ENCODE measurements at regions not wholly inside any gene's neighbourhood (a gene's known extent, or its start where the extent isn't known, plus 50 kb on each side); places are given as distances from the start of the nearest gene placed in this dataset.

GRCh38 chrX:140433582-140433981, 71.3 kb downstream of the SOX3 start:
- no peak overlapping the region for H3K4me3 ChIP-seq
- no peak for DNase-seq (ENCODE audit: low spot score)
- H3K9me2 ChIP-seq (replicated peaks; ENCODE audit: insufficient read depth): no peaks in the 10 kb centered on the region
- H3K4me1 ChIP-seq (ENCODE audit: insufficient read depth): no peaks in the 10 kb centered on the region
- H3K79me2 ChIP-seq: no peaks in the 10 kb centered on the region
- no peak overlapping the region for H3K4me2 ChIP-seq
- WGBS (ENCODE audit: low lambda C conversion rate, missing lambda C conversion rate): 90% methylated on average over 4 of the region's 4 CpGs
- H3K9me3 ChIP-seq (ENCODE audit: low read depth): no peaks in the 10 kb centered on the region
- H3K27ac ChIP-seq: no peak overlapping the region
- no peaks in the 10 kb centered on the region for H3K27me3 ChIP-seq
- no peaks in the 10 kb centered on the region for H3K36me3 ChIP-seq (replicated peaks; ENCODE audit: insufficient read depth, low read depth)
- H2AFZ ChIP-seq: no peak overlapping the region
- TF ChIP-seq, protein P1, sequence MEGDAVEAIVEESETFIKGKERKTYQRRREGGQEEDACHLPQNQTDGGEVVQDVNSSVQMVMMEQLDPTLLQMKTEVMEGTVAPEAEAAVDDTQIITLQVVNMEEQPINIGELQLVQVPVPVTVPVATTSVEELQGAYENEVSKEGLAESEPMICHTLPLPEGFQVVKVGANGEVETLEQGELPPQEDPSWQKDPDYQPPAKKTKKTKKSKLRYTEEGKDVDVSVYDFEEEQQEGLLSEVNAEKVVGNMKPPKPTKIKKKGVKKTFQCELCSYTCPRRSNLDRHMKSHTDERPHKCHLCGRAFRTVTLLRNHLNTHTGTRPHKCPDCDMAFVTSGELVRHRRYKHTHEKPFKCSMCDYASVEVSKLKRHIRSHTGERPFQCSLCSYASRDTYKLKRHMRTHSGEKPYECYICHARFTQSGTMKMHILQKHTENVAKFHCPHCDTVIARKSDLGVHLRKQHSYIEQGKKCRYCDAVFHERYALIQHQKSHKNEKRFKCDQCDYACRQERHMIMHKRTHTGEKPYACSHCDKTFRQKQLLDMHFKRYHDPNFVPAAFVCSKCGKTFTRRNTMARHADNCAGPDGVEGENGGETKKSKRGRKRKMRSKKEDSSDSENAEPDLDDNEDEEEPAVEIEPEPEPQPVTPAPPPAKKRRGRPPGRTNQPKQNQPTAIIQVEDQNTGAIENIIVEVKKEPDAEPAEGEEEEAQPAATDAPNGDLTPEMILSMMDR (IDR thresholded peaks at IDR 0.05; ENCODE audit: poor library complexity): no peak
- TF ChIP-seq EZH2 (IDR thresholded peaks at IDR 0.05; ENCODE audit: borderline replicate concordance): no peak
- TF ChIP-seq EZH2phosphoT487 (IDR thresholded peaks at IDR 0.05; ENCODE audit: low read depth, severe bottlenecking, unreplicated experiment): no peak
- no peaks in the 10 kb centered on the region for H4K20me1 ChIP-seq (ENCODE audit: insufficient read depth, poor library complexity, severe bottlenecking)

DNA sequence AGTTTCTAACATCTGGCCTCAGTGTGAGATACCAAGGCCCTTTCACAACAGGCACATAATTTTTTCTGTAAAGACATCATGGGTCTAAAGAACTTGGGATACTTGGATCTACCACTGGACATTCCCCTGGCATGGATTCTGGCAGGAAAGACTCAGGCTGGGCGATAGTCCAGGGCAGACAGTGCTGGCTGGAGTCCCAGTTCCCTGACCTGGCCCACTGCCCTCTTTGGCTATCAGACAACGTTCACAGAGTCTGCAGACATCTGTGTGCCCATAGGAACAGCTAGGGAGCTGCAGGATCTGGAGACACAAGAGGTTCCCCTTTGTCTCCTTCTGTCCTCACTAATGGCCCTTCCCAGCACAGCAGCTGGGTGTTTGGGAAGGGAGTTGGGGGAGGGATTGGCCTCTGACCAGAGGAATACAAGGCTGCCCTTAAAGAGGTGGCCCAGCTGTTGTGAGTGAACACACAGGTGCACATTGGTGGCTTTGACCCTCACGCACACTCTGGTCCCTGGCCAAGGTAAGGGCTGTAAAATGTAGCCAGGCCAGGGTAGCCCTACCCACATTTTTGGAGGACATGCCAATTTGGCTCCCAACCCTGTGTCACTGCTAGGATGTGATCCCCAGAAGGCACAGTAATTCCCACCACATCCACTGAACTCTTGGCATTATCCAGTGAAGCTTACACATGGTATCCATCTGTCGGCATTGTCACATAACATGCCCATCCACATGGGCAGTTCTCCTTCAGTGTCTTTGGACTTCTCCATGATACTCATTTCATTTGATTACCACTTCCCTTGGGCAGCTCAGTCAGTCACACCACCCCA, 72.3 kb downstream of the SOX3 start:
- WGBS (ENCODE audit: low lambda C conversion rate, missing lambda C conversion rate): 70% methylated on average over 4 of the region's 4 CpGs
- no peaks in the 10 kb centered on the region for H4K20me1 ChIP-seq (ENCODE audit: insufficient read depth, poor library complexity, severe bottlenecking)
- no peak overlapping the region for H3K4me2 ChIP-seq
- no peak overlapping the region for H3K4me3 ChIP-seq
- TF ChIP-seq, protein P1 (IDR thresholded peaks at IDR 0.05; ENCODE audit: poor library complexity): no peak
- no peak for TF ChIP-seq EZH2phosphoT487 (IDR thresholded peaks at IDR 0.05; ENCODE audit: low read depth, severe bottlenecking, unreplicated experiment)
- no peak for TF ChIP-seq EZH2 (IDR thresholded peaks at IDR 0.05; ENCODE audit: borderline replicate concordance)
- H3K4me1 ChIP-seq (ENCODE audit: insufficient read depth): no peaks in the 10 kb centered on the region
- H3K9me3 ChIP-seq (ENCODE audit: low read depth): no peaks in the 10 kb centered on the region
- H3K79me2 ChIP-seq: no peaks in the 10 kb centered on the region
- DNase-seq (ENCODE audit: low spot score): peak; percentile 15
- H3K27me3 ChIP-seq: no peaks in the 10 kb centered on the region
- no peak overlapping the region for H2AFZ ChIP-seq
- H3K27ac ChIP-seq: no peak overlapping the region
- no peaks in the 10 kb centered on the region for H3K36me3 ChIP-seq (replicated peaks; ENCODE audit: insufficient read depth, low read depth)
- no peaks in the 10 kb centered on the region for H3K9me2 ChIP-seq (replicated peaks; ENCODE audit: insufficient read depth)

GRCh38 chrX:140431521-140431920, 73.3 kb downstream of the SOX3 start:
- H2AFZ ChIP-seq: no peak overlapping the region
- TF ChIP-seq, protein P1 (IDR thresholded peaks at IDR 0.05; ENCODE audit: poor library complexity): no peak
- TF ChIP-seq EZH2 (IDR thresholded peaks at IDR 0.05; ENCODE audit: borderline replicate concordance): no peak
- TF ChIP-seq EZH2phosphoT487 (IDR thresholded peaks at IDR 0.05; ENCODE audit: low read depth, severe bottlenecking, unreplicated experiment): no peak
- H4K20me1 ChIP-seq (ENCODE audit: insufficient read depth, poor library complexity, severe bottlenecking): no peaks in the 10 kb centered on the region
- no peaks in the 10 kb centered on the region for H3K9me2 ChIP-seq (replicated peaks; ENCODE audit: insufficient read depth)
- no peak overlapping the region for H3K4me2 ChIP-seq
- no peaks in the 10 kb centered on the region for H3K27me3 ChIP-seq
- no peak overlapping the region for H3K4me3 ChIP-seq
- no peaks in the 10 kb centered on the region for H3K9me3 ChIP-seq (ENCODE audit: low read depth)
- no peaks in the 10 kb centered on the region for H3K79me2 ChIP-seq
- no peaks in the 10 kb centered on the region for H3K4me1 ChIP-seq (ENCODE audit: insufficient read depth)
- WGBS (ENCODE audit: low lambda C conversion rate, missing lambda C conversion rate): 76% methylated on average over 5 of the region's 5 CpGs
- no peak for DNase-seq (ENCODE audit: low spot score)
- H3K36me3 ChIP-seq (replicated peaks; ENCODE audit: insufficient read depth, low read depth): no peaks in the 10 kb centered on the region
- H3K27ac ChIP-seq: no peak overlapping the region
